Mesenchymal stem cell (in vitro differentiated cells and primary cell): ENCODE measurements at regions not wholly inside any gene's neighbourhood (a gene's known extent, or its start where the extent isn't known, plus 50 kb on each side); places are given as distances from the start of the nearest gene placed in this dataset.

Source experiments
- DNase-seq: peaks from one replicate; pipeline ENCODE4 v3.0.0-alpha.2; 2013
- H2AFZ ChIP-seq: one replicate; pipeline ENCODE4 v1.6.1; 2013; ENCODE audit warnings: low read depth, mild to moderate bottlenecking, control low read depth, inconsistent platforms, low read length, moderate library complexity
- H2AK5ac ChIP-seq: 2 replicates; pipeline ENCODE4 v1.6.1; 2013; ENCODE audit warnings: low read length, moderate library complexity, mild to moderate bottlenecking, inconsistent platforms; ENCODE audit not compliant: severe bottlenecking
- H2BK120ac ChIP-seq: one replicate; pipeline ENCODE4 v1.6.1; 2013; ENCODE audit warnings: low read depth, mild to moderate bottlenecking, inconsistent platforms, low read length, moderate library complexity
- H2BK12ac ChIP-seq, 2 experiments: one replicate each; pipeline ENCODE4 v1.6.1; 2013; ENCODE audit warnings: inconsistent platforms in 2 of 2, low read length in 2 of 2, mild to moderate bottlenecking in 2 of 2, moderate library complexity in 2 of 2, control low read depth in 1 of 2
- H2BK15ac ChIP-seq: one replicate; pipeline ENCODE4 v1.6.1; 2013; ENCODE audit warnings: mild to moderate bottlenecking, low read depth, inconsistent platforms; ENCODE audit not compliant: poor library complexity, severe bottlenecking
- H2BK5ac ChIP-seq: 2 replicates; pipeline ENCODE4 v1.6.1; 2013; ENCODE audit warnings: low read depth, mild to moderate bottlenecking, low read length, control low read depth, inconsistent platforms; ENCODE audit not compliant: poor library complexity, severe bottlenecking
- H3K14ac ChIP-seq, 2 experiments: one replicate each; pipeline ENCODE4 v1.6.1; 2013; ENCODE audit warnings: inconsistent platforms in 2 of 2, low read length in 2 of 2, control low read depth in 1 of 2, mild to moderate bottlenecking in 1 of 2, moderate library complexity in 1 of 2
- H3K18ac ChIP-seq, 2 experiments: one replicate each; pipeline ENCODE4 v1.6.1; 2013; ENCODE audit warnings: inconsistent platforms in 2 of 2, low read length in 2 of 2, control low read depth in 1 of 2, low read depth in 1 of 2, mild to moderate bottlenecking in 1 of 2
- H3K23ac ChIP-seq, 2 experiments: one replicate each; pipeline ENCODE4 v1.6.1; 2013; ENCODE audit warnings: inconsistent platforms in 2 of 2, low read length in 2 of 2, mild to moderate bottlenecking in 2 of 2, moderate library complexity in 2 of 2, control low read depth in 1 of 2
- H3K27ac ChIP-seq: 2 replicates; pipeline ENCODE4 v1.5.1; 2013; ENCODE audit warnings: mild to moderate bottlenecking, moderate library complexity, low read length, control low read depth, inconsistent platforms; ENCODE audit not compliant: poor library complexity, severe bottlenecking
- H3K27me3 ChIP-seq, 2 experiments: 2 replicates each; pipeline versions ENCODE4 v1.6.1 to v1.7.0; 2013; ENCODE audit warnings: low read length in 2 of 2, mild to moderate bottlenecking in 2 of 2, moderate library complexity in 2 of 2, control low read depth in 1 of 2, inconsistent platforms in 1 of 2; ENCODE audit not compliant: control insufficient read depth in 1 of 2, insufficient read depth in 1 of 2
- H3K36me3 ChIP-seq, 2 experiments: 2 replicates each; pipeline versions ENCODE4 v1.6.1 to v1.7.0; 2013; ENCODE audit warnings: low read length in 2 of 2, control low read depth in 1 of 2, inconsistent platforms in 1 of 2, low read depth in 1 of 2, mild to moderate bottlenecking in 1 of 2; ENCODE audit not compliant: insufficient read depth in 2 of 2, control insufficient read depth in 1 of 2
- H3K4ac ChIP-seq, 2 experiments: one replicate each; pipeline ENCODE4 v1.6.1; 2013; ENCODE audit warnings: inconsistent platforms in 2 of 2, low read length in 2 of 2, mild to moderate bottlenecking in 2 of 2, moderate library complexity in 2 of 2, control low read depth in 1 of 2, low read depth in 1 of 2
- H3K4me1 ChIP-seq: 2 replicates; pipeline ENCODE4 v1.6.1; 2013; ENCODE audit warnings: low read depth, low read length, control low read depth; ENCODE audit not compliant: control insufficient read depth, insufficient read depth
- H3K4me2 ChIP-seq: 2 replicates; pipeline ENCODE4 v1.6.1; 2013; ENCODE audit warnings: low read length, mild to moderate bottlenecking, inconsistent platforms; ENCODE audit not compliant: poor library complexity, severe bottlenecking
- H3K4me3 ChIP-seq, 2 experiments: 2 replicates each; pipeline versions ENCODE4 v1.5.1 to v1.7.0; 2013; ENCODE audit warnings: low read length in 2 of 2, mild to moderate bottlenecking in 2 of 2, control low read depth in 1 of 2, low read depth in 1 of 2; ENCODE audit not compliant: insufficient read depth in 1 of 2
- H3K79me1 ChIP-seq: replicated peaks from 2 replicates; pipeline ENCODE4 v1.6.1; 2013; ENCODE audit warnings: mild to moderate bottlenecking, control low read depth, low read length, inconsistent platforms; ENCODE audit not compliant: poor library complexity, severe bottlenecking
- H3K9ac ChIP-seq: 2 replicates; pipeline ENCODE4 v1.7.0; 2013; ENCODE audit warnings: mild to moderate bottlenecking, low read length, moderate library complexity
- H3K9me3 ChIP-seq: 2 replicates; pipeline ENCODE4 v1.7.0; 2013; ENCODE audit warnings: mild to moderate bottlenecking, low read length; ENCODE audit not compliant: control insufficient read depth
- H4K8ac ChIP-seq: one replicate; pipeline ENCODE4 v1.6.1; 2013; ENCODE audit warnings: inconsistent platforms, mild to moderate bottlenecking, low read length, moderate library complexity
- H4K91ac ChIP-seq: one replicate; pipeline ENCODE4 v1.6.1; 2013; ENCODE audit warnings: mild to moderate bottlenecking, low read length, inconsistent platforms
- WGBS: methylation state at CpG from one replicate; pipeline ENCODE4 v1.1.7; 2013; ENCODE audit warnings: mixed read lengths; 5-methylcytosine and 5-hydroxymethylcytosine counted together

- H2BK5ac ChIP-seq: no peak overlapping the region
- H3K4me2 ChIP-seq: no peak overlapping the region
- peaks cover 16% of the 10 kb centered on the region for H3K9me3 ChIP-seq
- no peak for DNase-seq
- H3K14ac ChIP-seq: no peak overlapping the region
- 80% methylated on average over 4 of the region's 4 CpGs for WGBS
- no peaks in the 10 kb centered on the region for H3K36me3 ChIP-seq
- H3K4me3 ChIP-seq: no peak overlapping the region
- H2AFZ ChIP-seq: no peak overlapping the region
- no peak overlapping the region for H3K27ac ChIP-seq
- no peak overlapping the region for H4K91ac ChIP-seq
- H3K4ac ChIP-seq: no peak overlapping the region
- no peak overlapping the region for H3K18ac ChIP-seq
- no peak overlapping the region for H2BK15ac ChIP-seq
- peaks cover 2% of the 10 kb centered on the region for H3K4me1 ChIP-seq
- H2AK5ac ChIP-seq: no peak overlapping the region
- no peak overlapping the region for H2BK12ac ChIP-seq
- no peaks in the 10 kb centered on the region for H3K79me1 ChIP-seq
- H3K27me3 ChIP-seq: no peaks in the 10 kb centered on the region
- H3K23ac ChIP-seq: no peak overlapping the region
- no peak overlapping the region for H4K8ac ChIP-seq
- H3K9ac ChIP-seq: no peak overlapping the region
- no peak overlapping the region for H2BK120ac ChIP-seq
Measured at GRCh38 chr13:90103099-90103784, 1244.2 kb upstream of the MIR17HG start.

GRCh38 chr13:90104764-90105163, 1242.7 kb upstream of the MIR17HG start:
- no peak overlapping the region for H3K4me2 ChIP-seq
- peaks cover 2% of the 10 kb centered on the region for H3K4me1 ChIP-seq
- H2AK5ac ChIP-seq: no peak overlapping the region
- H3K18ac ChIP-seq: peak overlapping the region in 1 of 2 experiments; percentile 84
- peaks cover 14% of the 10 kb centered on the region for H3K9me3 ChIP-seq
- DNase-seq: no peak
- no peak overlapping the region for H4K91ac ChIP-seq
- no peak overlapping the region for H2BK15ac ChIP-seq
- no peak overlapping the region for H3K4me3 ChIP-seq
- no peaks in the 10 kb centered on the region for H3K79me1 ChIP-seq
- no peaks in the 10 kb centered on the region for H3K36me3 ChIP-seq
- no peak overlapping the region for H3K9ac ChIP-seq
- H2BK12ac ChIP-seq: peak overlapping the region in 1 of 2 experiments; percentile 37
- no peak overlapping the region for H3K23ac ChIP-seq
- WGBS: 97% methylated on average over 2 of the region's 2 CpGs
- H3K27me3 ChIP-seq: no peaks in the 10 kb centered on the region
- peak overlapping the region in 1 of 2 experiments; percentile 27 for H3K14ac ChIP-seq
- H3K4ac ChIP-seq: peak overlapping the region in 1 of 2 experiments; percentile 17
- H2BK5ac ChIP-seq: no peak overlapping the region
- no peak overlapping the region for H4K8ac ChIP-seq
- no peak overlapping the region for H2BK120ac ChIP-seq
- H3K27ac ChIP-seq: no peak overlapping the region
- no peak overlapping the region for H2AFZ ChIP-seq

GRCh38 chr13:90105276-90105675, 1242.2 kb upstream of the MIR17HG start:
- H3K9ac ChIP-seq: no peak overlapping the region
- no peak overlapping the region for H3K23ac ChIP-seq
- no peak overlapping the region for H2AK5ac ChIP-seq
- no peaks in the 10 kb centered on the region for H3K36me3 ChIP-seq
- no peak overlapping the region for H3K4me3 ChIP-seq
- H3K14ac ChIP-seq: no peak overlapping the region
- no peak overlapping the region for H2AFZ ChIP-seq
- H4K91ac ChIP-seq: no peak overlapping the region
- H4K8ac ChIP-seq: no peak overlapping the region
- DNase-seq: peak; percentile 34
- H2BK15ac ChIP-seq: no peak overlapping the region
- H2BK5ac ChIP-seq: no peak overlapping the region
- H3K79me1 ChIP-seq: no peaks in the 10 kb centered on the region
- H3K4me2 ChIP-seq: no peak overlapping the region
- H3K27me3 ChIP-seq: no peaks in the 10 kb centered on the region
- peaks cover 11% of the 10 kb centered on the region for H3K9me3 ChIP-seq
- peaks cover 2% of the 10 kb centered on the region for H3K4me1 ChIP-seq
- H2BK12ac ChIP-seq: no peak overlapping the region
- H3K27ac ChIP-seq: no peak overlapping the region
- no peak overlapping the region for H3K18ac ChIP-seq
- H3K4ac ChIP-seq: no peak overlapping the region
- no peak overlapping the region for H2BK120ac ChIP-seq

- no peak overlapping the region for H3K9ac ChIP-seq
- no peak overlapping the region for H2BK15ac ChIP-seq
- peaks cover 7% of the 10 kb centered on the region for H3K9me3 ChIP-seq
- H3K36me3 ChIP-seq: no peaks in the 10 kb centered on the region
- no peaks in the 10 kb centered on the region for H3K79me1 ChIP-seq
- peak overlapping the region; percentile 10 for H3K27ac ChIP-seq
- no peak overlapping the region for H3K4me2 ChIP-seq
- no peak overlapping the region for H3K4ac ChIP-seq
- no peak overlapping the region for H2BK12ac ChIP-seq
- no peak overlapping the region for H3K23ac ChIP-seq
- H3K18ac ChIP-seq: peak overlapping the region in 1 of 2 experiments; percentile 54
- peaks cover 2% of the 10 kb centered on the region for H3K4me1 ChIP-seq
- no peak overlapping the region for H4K8ac ChIP-seq
- H3K4me3 ChIP-seq: no peak overlapping the region
- H2BK5ac ChIP-seq: no peak overlapping the region
- DNase-seq: peak; percentile 49
- H2BK120ac ChIP-seq: no peak overlapping the region
- no peak overlapping the region for H2AK5ac ChIP-seq
- no peaks in the 10 kb centered on the region for H3K27me3 ChIP-seq
- peak overlapping the region; percentile 21 for H2AFZ ChIP-seq
- no peak overlapping the region for H3K14ac ChIP-seq
- H4K91ac ChIP-seq: no peak overlapping the region
- WGBS: 14% methylated on average over 3 of the region's 3 CpGs
Measured at GRCh38 chr13:90105849-90106496, 1241.5 kb upstream of the MIR17HG start.
